Immature natural killer cell (primary cell): ENCODE measurements at regions not wholly inside any gene's neighbourhood (a gene's known extent, or its start where the extent isn't known, plus 50 kb on each side); places are given as distances from the start of the nearest gene placed in this dataset.
A peak's percentile ranks its signal among the peaks of the same experiment; 100 is the strongest.

Source experiments
- DNase-seq, 3 donors: peaks; one replicate each; pipeline ENCODE4 v3.0.0; 2022; ENCODE audit warnings: mixed read lengths in 1 of 3
- H3K27ac Mint-ChIP-seq, 6 donors: one replicate each; pipeline ENCODE4 v1.8.0; 2020; ENCODE audit warnings: mixed read lengths in 6 of 6, mild to moderate bottlenecking in 5 of 6, inconsistent platforms in 4 of 6, moderate library complexity in 3 of 6
- H3K27me3 Mint-ChIP-seq, 3 donors: one replicate each; pipeline ENCODE4 v1.8.0; 2020 to 2021; ENCODE audit warnings: low read depth in 3 of 3, mild to moderate bottlenecking in 3 of 3, mixed read lengths in 3 of 3, moderate library complexity in 3 of 3, inconsistent platforms in 1 of 3
- H3K36me3 Mint-ChIP-seq, 3 donors: one replicate each; pipeline ENCODE4 v1.8.0; 2020; ENCODE audit warnings: mixed read lengths in 3 of 3, inconsistent platforms in 2 of 3, mild to moderate bottlenecking in 2 of 3
- H3K4me1 Mint-ChIP-seq, 2 donors: one replicate each; pipeline ENCODE4 v1.8.0; 2020; ENCODE audit warnings: inconsistent platforms in 2 of 2, mild to moderate bottlenecking in 2 of 2, mixed read lengths in 2 of 2, moderate library complexity in 1 of 2
- H3K4me3 Mint-ChIP-seq, 5 donors: one replicate each; pipeline ENCODE4 v1.8.0; 2020; ENCODE audit warnings: mild to moderate bottlenecking in 5 of 5, mixed read lengths in 5 of 5, inconsistent platforms in 3 of 5, moderate library complexity in 3 of 5
- H3K9me3 Mint-ChIP-seq, 6 donors: one replicate each; pipeline ENCODE4 v1.8.0; 2020; ENCODE audit warnings: mild to moderate bottlenecking in 6 of 6, mixed read lengths in 6 of 6, inconsistent platforms in 4 of 6, moderate library complexity in 3 of 6

- no peaks in the 10 kb centered on the region for H3K36me3 Mint-ChIP-seq
- no peaks in the 10 kb centered on the region for H3K4me1 Mint-ChIP-seq
- no peak overlapping the region for H3K27ac Mint-ChIP-seq
- no peaks in the 10 kb centered on the region for H3K9me3 Mint-ChIP-seq
- no peak for DNase-seq
- peaks cover 0 to 7% (median 4%) of the 10 kb centered on the region in 3 donors for H3K27me3 Mint-ChIP-seq
- no peak overlapping the region for H3K4me3 Mint-ChIP-seq
Observed at GRCh38 chr15:92273723-92274122, 120.0 kb upstream of the ST8SIA2 start.

DNA sequence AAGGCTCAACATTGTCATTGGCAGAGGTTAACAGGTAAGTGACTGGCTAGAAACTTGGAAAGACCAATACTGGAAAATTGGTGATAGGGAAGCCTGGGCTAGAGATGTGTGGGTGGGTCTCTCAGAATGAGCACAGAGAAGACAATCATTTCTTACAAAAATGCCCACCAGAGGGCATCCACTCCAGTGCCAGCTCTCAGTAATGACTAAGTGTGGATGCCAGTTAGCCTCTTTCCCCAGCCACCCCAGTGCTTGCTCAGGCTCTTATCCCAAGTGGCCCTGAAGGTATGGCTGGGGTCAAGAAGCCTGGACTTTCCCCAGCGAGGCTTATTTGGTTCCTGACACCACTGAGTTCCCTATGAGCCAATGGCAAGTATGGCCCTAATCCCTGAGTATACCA lies 115.9 kb upstream of the ST8SIA2 start:
- Mint-ChIP-seq H3K4me1 (no peaks in the 10 kb centered on the region), H3K4me3 (no peak overlapping the region), H3K9me3 (no peaks in the 10 kb centered on the region), H3K27ac (no peak overlapping the region), H3K36me3 (no peaks in the 10 kb centered on the region), H3K27me3 (peaks cover 0 to 7% (median 2%) of the 10 kb centered on the region in 3 donors)
- DNase-seq, result no peak

GRCh38 chr15:92283813-92284212 lies 109.9 kb upstream of the ST8SIA2 start:
- Mint-ChIP-seq H3K4me3 (no peak overlapping the region), H3K27ac (no peak overlapping the region), H3K4me1 (peaks cover 2 to 4% of the 10 kb centered on the region in 2 donors), H3K27me3 (peaks cover 0 to 2% (median 0%) of the 10 kb centered on the region in 3 donors), H3K9me3 (no peaks in the 10 kb centered on the region), H3K36me3 (no peaks in the 10 kb centered on the region)
- no peak for DNase-seq

DNA sequence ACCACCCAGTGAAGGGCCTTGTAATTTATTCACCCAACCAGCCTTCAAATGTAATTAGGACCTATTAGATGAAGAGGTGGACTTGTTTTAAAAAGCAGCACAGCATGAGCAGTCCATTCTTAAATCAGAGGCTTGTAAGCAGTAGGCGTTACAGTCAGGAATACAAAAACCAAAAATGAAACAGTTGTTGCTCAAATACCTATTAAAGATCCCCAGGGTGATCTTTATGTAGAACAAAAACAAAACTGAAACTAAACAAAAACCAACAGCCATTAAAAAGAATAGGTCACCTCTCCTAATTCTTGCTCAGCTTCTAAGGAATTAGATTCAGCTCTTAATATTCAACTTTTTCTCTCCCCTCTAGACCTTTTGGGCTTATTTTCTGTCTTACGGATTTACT lies 104.9 kb upstream of the ST8SIA2 start:
- H3K4me1 Mint-ChIP-seq, result peaks cover 2 to 9% of the 10 kb centered on the region in 2 donors
- DNase-seq, result no peak
- peak overlapping the region in 1 of 5 donors; percentile 30 for H3K4me3 Mint-ChIP-seq
- H3K9me3 Mint-ChIP-seq, result no peaks in the 10 kb centered on the region
- no peaks in the 10 kb centered on the region for H3K36me3 Mint-ChIP-seq
- H3K27me3 Mint-ChIP-seq, result peaks cover 0 to 4% (median 2%) of the 10 kb centered on the region in 3 donors
- H3K27ac Mint-ChIP-seq, result no peak overlapping the region

GRCh38 chr15:92289733-92290132 lies 103.9 kb upstream of the ST8SIA2 start:
- Mint-ChIP-seq H3K36me3 (no peaks in the 10 kb centered on the region), H3K27me3 (peaks cover 2 to 9% (median 3%) of the 10 kb centered on the region in 3 donors), H3K27ac (no peak overlapping the region), H3K4me1 (peaks cover 2 to 9% of the 10 kb centered on the region in 2 donors), H3K4me3 (no peak overlapping the region), H3K9me3 (no peaks in the 10 kb centered on the region)
- DNase-seq, result no peak

DNA sequence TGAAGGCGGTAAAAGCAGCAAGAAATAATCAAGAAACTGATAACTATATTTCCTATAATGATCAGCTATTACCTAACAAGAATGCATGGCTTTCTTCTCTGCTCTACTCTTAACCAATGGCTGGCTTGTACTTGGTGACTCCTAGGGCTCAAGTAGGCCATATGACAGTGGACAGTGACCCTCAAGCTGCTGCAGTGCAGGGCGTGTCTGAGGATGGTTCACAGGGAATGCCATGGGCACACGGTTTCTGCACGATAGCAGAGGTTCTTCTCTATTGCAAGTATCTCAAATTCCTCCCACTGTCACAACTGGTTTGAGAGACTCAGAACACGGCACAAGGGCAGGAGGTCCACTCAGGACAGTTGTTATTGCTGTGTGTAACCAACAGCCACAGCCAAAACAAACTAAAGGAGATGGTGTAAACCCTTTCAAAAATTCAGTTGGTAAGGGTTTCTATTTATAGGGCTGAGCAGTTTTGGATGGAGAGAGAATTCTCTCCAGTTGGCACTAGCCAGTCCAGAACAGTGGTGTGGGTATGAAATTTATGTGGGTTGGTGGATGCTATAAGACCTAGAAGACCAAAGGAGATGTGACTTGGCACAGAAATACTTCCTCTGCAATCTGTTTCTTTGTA lies 103.2 kb upstream of the ST8SIA2 start:
- Mint-ChIP-seq H3K27ac (no peak overlapping the region), H3K4me1 (peaks cover 2 to 9% of the 10 kb centered on the region in 2 donors), H3K36me3 (no peaks in the 10 kb centered on the region), H3K27me3 (peaks cover 3 to 12% (median 4%) of the 10 kb centered on the region in 3 donors), H3K9me3 (no peaks in the 10 kb centered on the region), H3K4me3 (no peak overlapping the region)
- no peak for DNase-seq

- Mint-ChIP-seq H3K9me3 (no peaks in the 10 kb centered on the region), H3K27ac (no peak overlapping the region), H3K27me3 (peaks cover 3 to 13% (median 4%) of the 10 kb centered on the region in 3 donors)
Observed at GRCh38 chr15:92291900-92292299, 101.8 kb upstream of the ST8SIA2 start.

DNA sequence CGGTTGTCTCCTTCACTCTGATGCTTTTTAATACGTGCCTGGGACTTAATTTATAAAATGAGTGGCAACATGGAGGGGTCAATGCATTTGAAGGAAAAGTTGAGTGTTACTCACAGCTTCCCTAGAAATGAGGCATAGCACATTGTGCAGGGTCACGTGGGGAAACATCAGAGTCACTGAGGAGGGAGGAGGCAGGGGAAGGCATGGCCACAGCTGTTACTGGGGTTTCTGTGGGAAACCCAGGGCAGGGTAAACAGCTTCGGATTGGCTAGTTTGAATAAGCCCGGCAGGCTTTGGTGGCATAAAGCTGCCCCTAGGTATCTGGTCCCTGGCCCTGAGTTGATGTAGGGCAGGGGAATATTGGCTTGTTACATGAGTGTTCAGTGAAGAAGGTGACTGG lies 98.9 kb upstream of the ST8SIA2 start:
- no peaks in the 10 kb centered on the region for H3K36me3 Mint-ChIP-seq
- peaks cover 3 to 13% (median 4%) of the 10 kb centered on the region in 3 donors for H3K27me3 Mint-ChIP-seq
- H3K4me3 Mint-ChIP-seq, result no peak overlapping the region
- H3K4me1 Mint-ChIP-seq, result no peaks in the 10 kb centered on the region
- H3K27ac Mint-ChIP-seq, result no peak overlapping the region
- no peak for DNase-seq
- H3K9me3 Mint-ChIP-seq, result no peaks in the 10 kb centered on the region

More at GRCh38 chr15:92291900-92292299, 101.8 kb upstream of the ST8SIA2 start:
- no peaks in the 10 kb centered on the region for H3K36me3 Mint-ChIP-seq
- H3K4me1 Mint-ChIP-seq, result peaks cover 2 to 9% of the 10 kb centered on the region in 2 donors
- H3K4me3 Mint-ChIP-seq, result no peak overlapping the region
- DNase-seq, result no peak

GRCh38 chr15:92304223-92304975 lies 89.3 kb upstream of the ST8SIA2 start:
- Mint-ChIP-seq H3K27me3 (peaks cover 0 to 4% (median 2%) of the 10 kb centered on the region in 3 donors), H3K36me3 (no peaks in the 10 kb centered on the region), H3K9me3 (peaks cover 0 to 2% (median under 1%) of the 10 kb centered on the region in 6 donors), H3K4me1 (no peaks in the 10 kb centered on the region), H3K4me3 (no peak overlapping the region), H3K27ac (no peak overlapping the region)
- no peak for DNase-seq

GRCh38 chr15:92305343-92305742 lies 88.3 kb upstream of the ST8SIA2 start:
- H3K4me1 Mint-ChIP-seq, result no peaks in the 10 kb centered on the region
- no peak for DNase-seq
- no peak overlapping the region for H3K27ac Mint-ChIP-seq
- H3K9me3 Mint-ChIP-seq, result peaks cover 0 to 2% (median under 1%) of the 10 kb centered on the region in 6 donors
- peaks cover 0 to 4% (median 2%) of the 10 kb centered on the region in 3 donors for H3K27me3 Mint-ChIP-seq
- no peak overlapping the region for H3K4me3 Mint-ChIP-seq
- no peaks in the 10 kb centered on the region for H3K36me3 Mint-ChIP-seq

DNA sequence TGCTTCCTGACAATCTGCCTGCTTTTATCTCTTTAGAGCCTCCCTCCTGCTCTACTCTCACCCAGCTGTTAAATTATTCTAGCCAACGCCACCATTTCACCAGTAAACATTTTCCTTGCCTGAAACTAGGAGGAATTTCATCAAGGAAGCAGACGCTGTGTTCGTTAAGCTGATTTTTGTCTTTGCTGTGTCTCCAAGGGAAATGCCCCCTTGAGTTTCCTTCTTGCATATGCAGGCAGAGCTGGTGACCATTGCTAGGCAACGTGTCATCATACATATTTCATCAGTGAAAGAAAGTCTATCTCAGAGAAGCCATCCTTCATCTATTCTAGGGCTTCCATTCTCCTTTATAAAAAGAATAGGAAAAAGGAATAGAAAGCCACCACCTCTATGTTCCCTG lies 87.0 kb upstream of the ST8SIA2 start:
- Mint-ChIP-seq H3K4me1 (no peaks in the 10 kb centered on the region), H3K4me3 (no peak overlapping the region), H3K9me3 (peaks cover 0 to 2% (median 0%) of the 10 kb centered on the region in 6 donors), H3K27ac (no peak overlapping the region), H3K27me3 (peaks cover 0 to 4% (median 0%) of the 10 kb centered on the region in 3 donors), H3K36me3 (no peaks in the 10 kb centered on the region)
- no peak for DNase-seq

DNA sequence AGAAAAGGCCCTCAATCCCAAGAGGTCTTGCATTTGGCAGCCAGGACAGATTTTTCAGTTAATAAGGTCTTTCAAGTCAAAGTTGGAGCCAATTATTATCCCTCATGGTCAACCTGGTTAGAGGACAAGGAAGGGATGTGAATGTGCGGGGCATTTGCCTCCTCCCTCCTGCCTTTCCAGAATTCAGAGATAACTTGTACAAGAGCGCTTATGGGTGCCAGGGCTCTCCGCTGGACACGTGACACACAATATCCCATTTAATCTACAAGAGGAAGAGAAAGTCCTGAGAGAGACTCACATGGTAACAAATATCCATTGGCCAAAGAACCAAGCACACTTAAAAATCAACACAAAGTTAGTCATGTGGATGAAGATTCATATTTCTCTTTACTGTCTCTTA lies 78.5 kb upstream of the ST8SIA2 start:
- H3K4me3 Mint-ChIP-seq, result no peak overlapping the region
- H3K27me3 Mint-ChIP-seq, result peaks cover 0 to 8% (median 0%) of the 10 kb centered on the region in 3 donors
- H3K9me3 Mint-ChIP-seq, result peaks cover 0 to 2% (median 0%) of the 10 kb centered on the region in 6 donors
- no peak for DNase-seq
- H3K27ac Mint-ChIP-seq, result no peak overlapping the region
- H3K36me3 Mint-ChIP-seq, result no peaks in the 10 kb centered on the region
- H3K4me1 Mint-ChIP-seq, result no peaks in the 10 kb centered on the region

DNA sequence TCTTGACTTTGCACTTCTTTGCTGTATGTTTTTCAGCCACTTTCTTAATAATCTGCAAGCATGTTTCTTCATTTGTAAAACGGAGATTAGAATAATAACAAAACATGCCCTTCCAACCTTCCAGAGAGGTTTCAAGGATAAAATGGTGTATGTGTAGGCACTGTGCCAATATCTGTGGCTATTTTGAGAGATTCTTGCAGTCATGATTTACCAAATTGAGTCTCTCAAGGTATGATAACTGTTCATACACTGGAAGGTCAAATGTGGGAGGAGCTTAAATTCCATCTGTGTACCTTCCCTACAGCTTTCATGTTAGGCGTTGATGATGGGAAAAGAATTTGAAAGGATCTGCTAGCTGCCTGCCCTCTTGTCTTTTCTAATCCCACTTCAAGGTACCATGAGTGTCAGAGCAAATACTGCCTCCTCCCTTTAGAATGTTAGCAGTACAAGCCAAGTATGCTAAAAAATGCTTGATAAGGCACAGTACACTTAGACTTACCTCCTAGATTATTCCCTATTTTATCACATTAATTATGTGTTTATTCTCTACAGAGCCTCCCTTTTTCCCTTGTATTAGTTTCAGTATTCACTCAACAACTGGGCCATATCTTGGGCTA lies 78.0 kb upstream of the ST8SIA2 start:
- Mint-ChIP-seq H3K4me3 (no peak overlapping the region), H3K9me3 (peaks cover 0 to 2% (median 0%) of the 10 kb centered on the region in 6 donors), H3K36me3 (no peaks in the 10 kb centered on the region), H3K27me3 (peaks cover 0 to 8% (median 0%) of the 10 kb centered on the region in 3 donors), H3K4me1 (no peaks in the 10 kb centered on the region), H3K27ac (no peak overlapping the region)
- no peak for DNase-seq
